GM12891 (cell line): ENCODE measurements at regions not wholly inside any gene's neighbourhood (a gene's known extent, or its start where the extent isn't known, plus 50 kb on each side); places are given as distances from the start of the nearest gene placed in this dataset.

Source experiments
- POLR2AphosphoS5 ChIP-seq: IDR thresholded peaks from 2 replicates; pipeline ENCODE4 v1.6.1; 2011; ENCODE audit warnings: low read depth, low read length, control low read depth
- TAF1 ChIP-seq: IDR thresholded peaks from 2 replicates; pipeline ENCODE4 v1.6.1; 2011; ENCODE audit warnings: low read depth, low read length, control low read depth

DNA sequence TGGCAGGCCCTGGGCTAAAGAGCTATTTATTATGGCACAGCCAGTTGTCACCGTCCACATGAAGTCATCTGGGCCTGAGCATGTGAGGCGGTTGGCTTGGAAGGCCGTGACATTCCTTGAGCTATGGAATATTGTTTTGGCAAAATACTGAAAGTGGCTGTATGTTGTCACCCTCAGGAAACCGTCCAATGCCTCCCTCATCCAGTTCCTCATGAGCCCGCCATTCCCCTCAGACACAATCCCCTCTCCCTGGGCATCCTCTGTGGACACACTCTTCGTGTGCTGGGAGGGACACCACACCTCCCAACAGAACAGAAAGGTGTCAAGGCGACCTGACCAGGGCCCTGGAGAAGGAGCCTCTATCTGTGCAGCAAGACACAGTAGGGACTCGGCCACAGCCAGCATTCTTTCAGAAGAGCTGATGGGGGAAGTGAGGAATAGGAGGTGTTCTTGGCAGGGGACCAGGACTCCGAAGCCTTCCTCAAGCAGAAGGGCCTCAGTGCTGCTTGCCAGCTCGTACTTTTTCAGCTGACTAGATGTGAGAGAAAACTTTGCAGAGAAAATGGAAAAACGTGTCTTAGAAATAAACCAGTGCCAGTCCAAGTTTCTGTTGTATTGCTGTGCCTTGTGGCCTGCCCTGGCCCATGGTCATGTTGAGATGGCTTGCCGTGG, 120.5 kb downstream of the SOD2 start:
- no peak for TF ChIP-seq TAF1
- no peak for TF ChIP-seq POLR2AphosphoS5
